CD4-positive, alpha-beta T cell treated with Interleukin-6 for 4 hours (primary cell): ENCODE measurements at regions not wholly inside any gene's neighbourhood (a gene's known extent, or its start where the extent isn't known, plus 50 kb on each side); places are given as distances from the start of the nearest gene placed in this dataset.

Experiments used
- DNase-seq: peaks from one replicate; pipeline ENCODE4 v3.0.0-alpha.2; 2020; ENCODE audit warnings: mixed read lengths

DNA sequence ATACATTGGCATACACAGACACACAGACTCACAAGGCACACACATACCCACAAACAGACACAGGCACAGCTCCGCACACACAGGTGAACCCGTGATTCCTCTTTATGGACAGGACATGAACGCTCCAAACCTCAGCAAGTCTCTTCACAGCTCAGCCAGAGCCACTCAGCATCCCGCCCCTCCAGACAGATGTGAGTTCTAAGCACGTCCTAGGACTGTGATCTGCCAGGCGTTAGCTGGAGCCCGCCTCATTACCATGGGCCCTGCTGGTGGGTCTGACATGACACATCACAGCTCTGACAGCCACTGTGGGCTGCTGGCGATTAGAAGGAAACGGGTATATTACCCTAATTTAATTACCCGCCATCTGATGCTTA lies 176.7 kb upstream of the PPP2R2D start:
- no peak for DNase-seq

DNA sequence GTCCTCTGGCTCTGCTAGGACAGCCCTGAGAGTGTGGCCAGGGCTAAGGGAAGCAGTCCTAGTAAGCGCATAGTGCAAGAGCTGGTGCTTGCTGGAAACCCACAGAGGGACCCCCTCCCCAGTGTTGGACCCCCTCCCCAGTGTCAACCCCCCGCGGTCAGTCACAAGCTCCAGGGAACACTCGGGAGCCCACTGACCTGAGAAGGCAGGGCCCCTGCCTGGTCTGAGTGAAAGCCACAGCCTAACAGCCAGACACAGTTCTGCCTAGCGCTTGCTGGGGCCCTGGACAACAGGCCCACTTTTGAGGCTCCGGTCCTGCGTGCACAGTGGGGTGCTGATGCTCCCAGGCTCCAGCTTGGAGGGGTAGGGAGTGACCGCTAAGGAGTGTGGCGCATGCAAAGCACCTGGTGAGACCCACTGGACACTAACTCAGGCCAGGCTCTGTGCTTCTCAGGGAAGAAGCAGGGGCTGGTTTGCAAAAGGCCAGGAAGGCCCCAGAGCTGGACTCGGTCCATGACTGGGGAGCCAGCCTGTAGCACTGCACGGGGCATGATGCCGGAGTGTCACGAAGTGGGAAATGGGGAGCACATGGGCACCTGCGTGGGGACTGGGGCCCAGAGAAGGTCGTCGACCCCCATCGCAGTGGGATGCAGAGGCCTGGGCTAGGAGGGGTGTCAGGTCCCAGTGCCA lies 175.8 kb upstream of the PPP2R2D start:
- DNase-seq, result no peak

DNA sequence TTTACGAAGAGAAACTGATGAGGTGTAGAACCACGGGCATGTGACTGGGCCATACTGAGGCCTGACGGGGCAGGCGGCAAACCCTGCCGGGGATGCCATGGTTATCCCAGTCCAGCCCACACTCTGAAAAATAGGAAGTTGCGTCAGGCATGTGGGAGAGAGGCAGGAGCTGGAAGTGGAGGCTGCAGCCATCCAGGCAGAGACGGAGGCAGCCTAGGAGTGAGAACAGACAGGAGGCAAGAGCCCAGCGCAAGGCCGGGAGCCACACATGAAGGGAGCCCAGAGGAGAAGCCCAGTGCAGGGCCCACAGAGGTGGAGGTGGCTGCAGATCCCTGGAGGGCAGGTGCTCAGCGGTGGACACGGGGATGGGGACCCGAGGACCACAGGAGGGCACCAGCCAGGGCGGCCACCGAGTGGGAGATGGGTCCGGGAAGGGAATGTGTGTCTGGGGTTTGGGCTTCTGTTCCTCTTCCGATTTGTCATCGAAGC lies 175.2 kb upstream of the PPP2R2D start:
- no peak for DNase-seq

DNA sequence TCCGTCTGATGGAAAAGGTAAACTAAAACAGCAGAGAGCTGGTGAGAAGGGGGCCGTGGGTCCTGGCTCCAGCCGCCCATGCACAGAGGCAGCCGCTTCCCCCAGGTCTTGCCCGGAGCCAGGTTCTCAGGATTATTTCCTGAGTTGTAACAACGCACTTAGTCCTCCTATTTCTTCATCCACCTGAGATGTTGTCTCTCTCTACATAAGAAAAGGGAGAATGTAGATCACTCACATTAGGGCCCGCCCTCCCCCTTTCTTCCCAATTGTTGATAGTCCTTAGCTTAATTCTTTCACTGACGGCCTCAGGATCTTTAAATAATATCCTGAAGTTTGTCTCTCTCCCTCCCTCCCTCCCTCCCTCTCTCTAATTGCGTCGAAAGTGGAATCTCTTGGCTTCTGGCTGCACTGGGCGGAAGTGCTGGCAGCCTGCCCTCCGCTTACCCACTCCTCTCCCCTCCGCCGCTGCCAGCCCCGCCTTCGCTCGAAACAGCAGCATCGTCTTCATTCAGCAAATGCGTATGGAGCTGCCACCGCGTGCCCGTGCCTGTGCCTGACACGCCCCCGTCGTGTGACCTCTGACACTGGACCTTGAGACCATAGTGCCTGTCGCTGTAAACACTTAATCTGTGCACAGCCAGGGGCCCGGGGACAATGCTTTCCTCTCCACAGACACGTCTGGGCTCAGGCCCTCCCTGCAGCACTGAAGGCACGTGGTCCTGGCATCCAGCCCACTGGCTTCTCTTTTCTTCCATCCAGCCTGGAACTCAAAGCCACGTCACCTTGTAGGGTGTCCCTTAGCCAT lies 174.5 kb upstream of the PPP2R2D start:
- no peak for DNase-seq

DNA sequence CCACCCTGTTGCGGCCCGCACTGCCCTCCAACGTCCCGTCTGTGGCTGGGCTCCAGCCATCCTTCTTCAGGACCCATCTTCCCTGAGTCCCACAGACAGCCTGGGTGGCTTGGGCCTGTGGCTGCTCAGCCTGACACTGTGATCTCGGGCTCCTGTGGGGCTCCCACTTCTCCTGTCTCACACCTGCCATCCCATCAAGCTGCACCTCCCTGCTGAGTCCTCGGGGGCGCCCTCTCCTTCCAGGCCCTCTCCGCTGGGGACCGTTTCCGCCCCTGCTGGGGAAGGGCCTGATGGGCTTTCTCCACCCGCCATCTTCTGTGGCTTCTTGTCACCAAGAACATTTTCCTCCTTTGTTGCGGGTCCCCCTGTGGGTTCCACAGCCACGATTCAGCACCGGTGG lies 173.8 kb upstream of the PPP2R2D start:
- no peak for DNase-seq

DNA sequence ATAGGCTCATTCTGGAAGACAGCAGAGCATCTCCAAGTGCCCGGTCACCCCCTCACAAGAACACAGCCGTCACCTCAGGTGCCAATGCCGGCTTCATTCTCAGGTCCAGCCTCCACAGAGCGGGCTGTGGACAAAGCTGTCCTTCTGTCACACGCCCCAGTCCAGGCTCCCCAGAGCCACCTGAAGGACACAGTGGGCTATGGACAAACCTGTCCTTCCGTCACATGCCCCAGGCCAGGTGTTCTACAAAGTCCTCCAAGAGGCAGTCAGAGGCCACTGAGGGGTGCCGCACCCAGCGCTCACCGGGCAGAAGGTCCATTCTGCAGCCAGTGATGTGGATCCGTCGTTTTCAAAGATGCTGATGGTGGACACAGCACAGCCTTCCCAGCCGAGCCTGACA lies 173.2 kb upstream of the PPP2R2D start:
- no peak for DNase-seq

DNA sequence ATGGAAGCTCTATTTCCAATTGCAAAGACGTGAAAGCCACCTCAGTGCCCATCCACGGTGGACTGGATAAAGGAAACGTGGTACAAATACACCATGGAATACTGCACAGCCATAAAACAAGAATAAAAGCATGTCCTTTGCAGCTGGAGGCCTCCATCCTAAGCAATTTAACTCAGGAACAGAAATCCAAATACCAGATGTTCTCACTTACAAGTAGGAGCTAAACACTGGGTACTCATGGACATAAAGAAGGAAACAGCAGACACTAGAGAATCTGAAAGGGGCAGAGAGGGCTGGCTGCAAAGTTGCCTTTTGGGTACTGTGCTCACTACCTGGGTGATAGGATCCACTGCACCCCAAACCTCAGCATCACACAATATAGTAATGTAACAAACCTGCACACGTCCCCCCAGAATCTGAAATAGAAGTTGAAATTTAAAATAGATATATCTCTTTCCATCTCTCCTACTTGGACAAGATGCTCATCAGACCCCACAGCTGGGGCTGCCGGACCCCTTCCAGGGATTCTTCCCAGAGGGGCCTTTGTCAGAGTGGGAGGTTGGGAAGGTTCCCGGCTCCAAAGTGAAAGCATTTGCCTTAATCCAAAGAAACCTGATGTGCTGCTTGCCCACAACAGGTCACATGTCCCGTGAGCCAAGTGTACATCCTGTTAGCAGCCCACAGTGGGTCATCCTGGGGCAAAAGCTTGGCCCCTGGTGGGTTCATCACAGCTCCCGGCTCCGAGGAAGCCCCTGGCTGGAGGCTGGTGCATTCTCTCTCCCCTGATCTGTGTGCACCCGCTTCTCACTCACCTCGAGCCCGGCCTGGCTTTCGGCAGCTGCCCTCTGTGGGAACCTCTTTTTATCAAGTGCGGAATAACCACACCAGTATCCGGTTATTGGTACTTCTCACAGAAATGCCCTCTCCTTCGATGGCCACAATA lies 172.3 kb upstream of the PPP2R2D start:
- no peak for DNase-seq

DNA sequence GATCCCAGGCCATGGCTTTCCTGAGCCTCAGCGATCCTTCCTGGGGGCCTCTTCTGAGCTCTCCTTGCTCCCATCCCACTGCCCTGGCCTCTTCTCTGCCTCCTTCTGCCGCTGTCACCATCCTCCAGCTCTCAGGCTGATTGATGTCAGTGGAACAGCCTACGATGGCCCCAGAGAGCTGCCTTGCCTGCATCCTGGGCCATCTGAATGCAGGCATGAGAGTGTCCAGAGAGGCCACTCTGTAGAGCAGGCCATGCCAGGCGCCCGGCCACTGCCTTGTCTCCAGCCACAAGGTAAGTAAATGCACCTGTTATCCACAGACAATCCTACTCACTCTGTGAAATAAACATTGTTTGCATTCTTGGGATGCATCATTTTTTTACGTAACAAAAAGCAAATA lies 171.4 kb upstream of the PPP2R2D start:
- no peak for DNase-seq

DNA sequence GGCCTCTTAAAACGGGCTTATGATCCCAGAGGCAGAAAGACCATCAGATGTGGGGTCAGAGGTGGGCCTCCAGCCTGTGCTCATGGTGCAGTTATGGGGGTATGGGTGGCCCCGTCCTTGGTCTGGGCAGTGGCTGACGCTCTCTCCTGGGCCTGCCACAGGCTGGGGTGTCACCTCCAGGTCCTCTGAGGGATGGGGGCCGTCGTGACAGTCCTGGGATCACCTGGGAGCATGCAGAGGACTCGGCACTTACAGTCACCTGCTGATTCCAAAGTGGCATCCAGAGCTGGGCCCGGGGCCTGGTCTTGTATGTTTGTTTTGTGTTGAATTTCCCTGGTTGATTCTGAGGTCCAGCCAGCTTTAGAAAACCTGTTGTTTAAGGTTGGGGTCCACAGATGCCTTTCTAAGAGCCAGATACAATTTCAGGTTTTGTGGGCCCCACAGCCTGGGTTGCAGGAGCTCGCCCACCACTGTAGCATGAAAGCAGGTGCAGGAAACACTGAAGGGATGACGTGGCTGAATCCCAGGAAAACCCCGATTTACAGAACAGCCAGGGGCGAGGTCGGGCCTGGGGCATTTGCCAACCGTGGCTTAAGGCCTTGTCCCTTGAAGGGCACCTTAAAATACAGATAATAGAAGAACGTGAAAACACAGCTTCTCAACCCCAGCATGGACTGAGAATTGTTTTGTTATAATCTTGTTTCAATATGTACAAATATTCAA lies 170.7 kb upstream of the PPP2R2D start:
- DNase-seq, result no peak

DNA sequence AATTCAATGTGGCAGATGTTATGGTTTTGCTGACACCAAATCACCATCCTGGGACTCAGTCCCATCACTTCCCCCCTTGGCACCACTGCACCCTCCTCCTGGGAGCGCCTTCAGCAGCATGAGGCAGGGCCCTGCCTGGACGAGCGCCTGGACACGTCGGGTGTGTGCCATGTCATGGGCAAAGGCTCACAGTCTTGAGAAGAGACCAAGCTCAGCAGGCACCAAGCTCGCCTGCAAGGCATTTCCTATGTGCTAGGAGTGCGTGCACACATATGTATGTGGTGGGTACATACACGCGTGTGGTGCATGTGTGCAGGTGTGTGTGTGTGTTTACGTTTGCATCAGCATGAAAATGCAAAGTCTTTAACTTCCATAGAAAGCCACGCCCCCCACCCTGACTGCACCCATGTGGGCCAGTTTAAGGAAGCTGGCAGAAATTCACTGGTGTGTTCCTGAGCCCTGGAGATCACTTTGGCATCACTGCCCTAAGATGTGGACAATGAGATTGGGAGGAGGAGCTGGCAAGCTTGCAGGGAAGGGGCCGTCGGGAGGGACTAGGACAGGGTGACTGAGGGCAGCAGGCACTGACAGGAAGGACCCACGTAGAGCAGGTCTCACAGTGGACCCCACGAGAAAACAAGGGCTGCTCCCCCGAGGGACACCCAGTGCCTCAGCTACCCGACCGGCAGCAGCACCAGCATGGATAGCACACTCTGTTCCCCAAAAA lies 169.9 kb upstream of the PPP2R2D start:
- DNase-seq, result no peak

DNA sequence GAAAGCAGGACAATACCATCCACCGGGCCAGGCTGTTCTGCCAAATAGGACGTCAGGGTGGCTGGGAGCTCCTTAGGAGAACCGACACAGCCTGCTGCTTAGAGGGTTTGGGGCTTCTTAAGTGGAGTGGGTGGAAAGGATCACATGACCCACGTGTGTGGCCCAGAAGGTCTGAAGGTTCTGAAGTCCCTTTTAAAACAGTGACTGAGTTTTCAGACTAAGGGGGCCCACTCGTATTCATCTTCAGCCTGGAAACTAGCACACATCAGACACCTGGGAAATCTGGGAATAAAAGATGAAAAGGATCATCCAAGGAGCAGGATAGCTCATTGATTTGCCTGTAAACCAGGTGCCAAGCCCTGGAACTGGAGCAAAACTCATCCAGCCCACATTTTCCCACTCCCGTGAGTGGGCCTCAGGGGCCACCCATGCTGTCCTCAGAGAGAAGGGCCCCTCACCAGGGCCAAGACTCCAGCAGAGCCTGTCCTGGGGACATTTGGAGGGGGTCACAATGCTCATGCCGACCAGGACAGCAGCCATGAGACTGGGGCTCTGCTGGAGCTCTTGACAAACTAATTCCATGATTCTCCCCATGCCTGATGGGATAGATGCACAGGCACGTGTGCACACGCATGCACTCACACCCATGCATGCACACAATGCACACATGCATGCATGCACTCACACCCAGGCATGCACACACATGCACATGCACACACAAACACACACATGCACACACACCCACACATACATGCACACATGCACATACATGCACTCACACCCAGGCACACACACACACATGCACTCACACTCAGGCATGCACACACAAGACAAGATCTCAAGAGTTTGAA lies 168.8 kb upstream of the PPP2R2D start:
- DNase-seq, result no peak

DNA sequence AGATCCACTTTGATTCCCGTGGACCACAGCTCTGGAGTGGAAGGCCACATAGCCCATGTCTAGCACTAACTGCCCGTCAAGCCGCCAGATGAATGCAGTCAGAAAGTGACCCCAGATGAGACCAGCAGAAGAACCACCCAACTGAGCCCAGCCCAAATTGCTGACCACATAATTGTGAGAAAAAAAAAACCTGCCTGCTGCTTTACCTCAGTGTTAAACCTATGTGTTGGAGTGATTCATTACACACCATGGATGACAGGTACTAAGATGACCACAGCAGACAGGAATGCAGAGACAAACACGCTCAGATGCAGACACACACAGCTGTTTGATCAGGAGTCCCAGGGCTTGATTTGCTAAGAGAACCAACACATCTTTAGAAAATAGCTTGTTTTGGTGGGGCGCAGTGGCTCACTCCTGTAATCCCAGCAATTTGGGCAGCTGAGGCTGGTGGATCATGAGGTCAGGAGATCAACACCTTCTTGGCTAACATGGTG lies 168.1 kb upstream of the PPP2R2D start:
- no peak for DNase-seq

DNA sequence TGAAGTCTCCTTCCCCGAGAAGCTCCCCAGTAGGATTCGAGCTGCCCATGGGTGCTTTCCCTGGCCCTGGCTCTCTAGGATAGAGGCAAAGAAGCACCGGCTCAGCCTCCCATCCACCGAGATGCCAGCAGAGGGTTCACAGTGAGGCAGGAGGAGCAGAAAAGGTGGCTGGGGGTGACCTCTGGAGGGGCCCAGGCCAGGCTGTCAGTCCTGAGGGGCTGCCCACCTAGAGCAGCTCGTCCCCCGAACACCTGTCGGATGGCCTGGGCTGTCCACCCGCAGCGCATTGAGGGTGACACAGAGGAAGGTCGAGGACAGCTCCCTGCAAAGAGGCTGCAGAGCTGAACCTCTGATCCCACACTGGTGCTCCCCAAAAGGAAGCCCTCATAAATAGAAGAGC lies 167.2 kb upstream of the PPP2R2D start:
- DNase-seq, result no peak

DNA sequence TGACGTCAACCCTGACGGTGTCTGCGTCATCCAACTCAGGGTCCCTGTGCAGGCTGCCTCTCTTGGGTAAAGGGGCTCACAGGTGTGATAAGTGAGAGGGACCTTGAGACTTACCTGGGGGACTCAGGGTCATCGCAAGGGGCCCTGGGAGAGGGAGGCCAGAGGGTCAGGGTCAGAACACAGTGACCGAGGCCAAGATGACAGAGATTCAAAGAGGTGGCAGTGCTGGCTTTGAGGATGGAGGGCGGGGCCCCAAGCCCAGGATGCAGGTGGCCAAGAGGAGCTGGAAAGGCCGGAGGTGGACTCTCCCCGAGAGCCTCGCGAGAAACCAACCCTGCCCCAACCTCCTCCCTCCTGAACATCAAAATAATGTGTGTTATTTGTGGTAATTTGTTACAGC lies 165.2 kb upstream of the PPP2R2D start:
- DNase-seq, result no peak

DNA sequence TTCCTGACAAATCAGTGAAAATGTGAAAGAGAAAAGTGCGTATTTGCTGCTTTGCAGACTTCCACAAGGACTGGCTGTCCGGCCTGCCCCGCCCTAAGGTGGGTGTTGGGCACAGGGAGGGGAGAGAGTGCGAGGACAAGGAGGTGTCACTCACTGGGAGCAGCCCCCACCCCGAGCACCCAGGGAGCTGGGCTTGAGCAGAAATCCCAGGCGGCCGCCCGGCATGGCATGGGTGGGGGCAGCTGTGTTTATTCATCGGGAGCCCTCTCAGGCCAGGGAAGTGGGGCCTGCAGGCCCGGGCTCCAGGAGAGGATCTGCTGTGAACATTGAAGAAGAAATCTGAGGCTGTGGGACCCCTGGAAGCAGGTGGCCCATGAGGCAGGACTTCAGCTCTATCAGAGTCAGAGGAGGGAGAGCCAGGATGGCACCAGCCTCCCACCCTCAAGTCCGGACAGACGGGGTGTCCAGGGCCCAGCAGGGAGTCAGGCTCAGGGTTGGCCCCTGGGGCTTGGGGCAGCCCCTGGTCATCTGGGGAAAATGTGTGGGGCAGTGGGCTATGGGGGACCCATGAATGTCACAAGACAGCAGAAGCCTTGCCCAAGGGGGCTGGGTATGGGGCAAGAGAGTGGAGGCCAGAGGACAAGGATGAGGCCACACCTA lies 164.4 kb upstream of the PPP2R2D start:
- DNase-seq, result no peak

DNA sequence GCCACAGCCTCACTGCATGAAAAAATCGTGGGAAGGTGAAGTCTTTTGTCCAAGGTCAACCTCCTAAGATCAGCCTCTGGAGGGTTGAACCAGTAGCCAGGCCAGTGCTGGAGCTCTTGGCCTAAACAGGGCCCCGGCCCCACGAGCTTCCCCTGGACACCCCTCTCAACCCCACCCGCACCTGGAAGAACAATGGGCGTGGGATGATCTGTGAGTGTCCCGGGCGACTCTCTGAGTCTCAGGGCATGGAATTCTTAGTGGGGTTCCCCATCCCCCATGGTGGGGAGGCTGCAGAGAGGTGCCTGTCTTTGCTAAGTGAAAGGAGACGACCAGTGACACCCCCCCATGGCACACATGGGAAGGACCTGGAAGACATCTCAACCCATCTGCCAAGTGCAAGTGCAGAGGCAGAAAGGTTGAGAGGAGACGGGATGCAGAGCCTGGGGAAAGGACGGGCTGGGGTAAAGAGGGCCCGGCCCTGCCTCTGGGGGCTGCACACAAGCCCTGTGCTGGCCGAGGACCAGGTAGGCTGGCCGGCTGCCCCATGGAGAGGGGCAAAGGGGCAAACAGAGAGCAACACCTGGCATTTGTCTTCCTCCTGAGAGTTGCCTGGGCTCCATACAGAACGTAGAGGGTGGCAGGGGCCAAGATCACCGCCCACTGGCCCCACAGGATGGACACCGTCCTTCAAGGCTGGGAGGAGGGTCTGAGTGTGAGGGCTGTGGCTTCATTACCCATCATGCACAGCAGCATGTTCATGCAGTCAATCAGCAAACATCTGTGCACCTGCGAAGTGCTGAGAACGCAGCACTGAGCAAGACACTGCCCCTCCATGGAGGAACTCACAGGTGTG lies 163.0 kb upstream of the PPP2R2D start:
- no peak for DNase-seq

DNA sequence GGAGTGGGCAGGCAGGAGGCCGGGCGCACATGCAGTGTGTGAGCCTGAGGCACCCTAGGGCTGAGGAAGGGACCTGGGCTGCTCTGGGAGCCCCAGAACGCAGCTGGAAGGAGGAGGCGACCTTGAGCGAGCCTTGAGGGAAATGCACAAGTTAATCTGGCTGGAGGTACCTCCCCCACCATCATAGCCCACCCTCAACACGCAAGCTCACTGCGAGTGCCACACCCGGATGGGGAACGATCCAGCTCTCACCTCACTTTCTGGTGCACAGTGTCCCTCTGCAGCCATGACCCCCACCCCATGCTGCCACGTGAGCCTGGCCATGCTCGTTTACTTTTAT lies 162.4 kb upstream of the PPP2R2D start:
- DNase-seq, result no peak

DNA sequence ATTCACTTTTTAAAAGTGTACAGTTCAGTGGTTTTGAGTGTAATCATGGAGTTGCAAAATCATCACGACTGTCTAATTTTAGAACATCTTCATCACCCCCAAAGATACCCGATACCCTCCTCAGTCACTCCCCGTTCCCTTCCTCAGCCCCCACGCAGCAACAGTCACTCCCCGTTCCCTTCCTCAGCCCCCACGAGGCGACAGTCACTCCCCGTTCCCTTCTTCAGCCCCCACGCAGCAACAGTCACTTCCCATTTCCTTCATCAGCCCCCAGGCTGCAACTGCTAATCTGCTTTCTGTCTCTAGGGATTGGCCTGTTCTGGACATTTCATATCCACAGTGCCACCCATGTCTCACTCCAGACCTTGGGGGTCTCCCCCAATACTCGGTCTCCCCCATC lies 161.6 kb upstream of the PPP2R2D start:
- DNase-seq, result no peak

DNA sequence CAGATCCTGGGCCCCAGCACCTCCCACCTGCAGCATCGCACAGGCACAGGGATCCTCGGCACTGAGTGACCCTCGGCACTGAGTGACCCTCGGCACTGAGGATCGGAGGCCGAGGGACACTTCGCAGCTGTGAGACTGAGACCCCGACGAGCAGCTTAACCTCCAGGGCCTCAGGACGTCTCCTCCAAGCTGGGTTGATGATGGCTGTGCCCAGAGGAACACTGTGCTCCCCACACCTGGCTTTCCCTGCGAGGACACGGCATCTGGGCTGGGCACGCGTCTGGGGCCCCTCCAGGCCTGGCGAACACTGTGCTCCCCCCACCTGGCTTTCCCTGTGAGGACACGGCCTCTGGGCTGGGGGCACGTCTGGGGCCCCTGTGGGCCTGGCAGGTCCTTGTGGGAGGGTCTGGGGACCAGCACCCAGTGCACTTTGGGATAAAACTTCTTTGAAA lies 158.3 kb upstream of the PPP2R2D start:
- DNase-seq, result no peak
